ENCODE measurements at regions not wholly inside any gene's neighbourhood (a gene's known extent, or its start where the extent isn't known, plus 50 kb on each side); places are given as distances from the start of the nearest gene placed in this dataset.

GRCh38 chr11:91960770-91961169 lies 263.8 kb upstream of the FAT3 start:
- no peaks in the 10 kb centered on the region for H3K36me3 ChIP-seq
- no peak overlapping the region for H3K4me3 ChIP-seq
- H3K4me1 ChIP-seq (ENCODE audit: control insufficient read depth in 1 of 2, low read depth in 2 of 2), result no peaks in the 10 kb centered on the region
- ATAC-seq (ENCODE audit: insufficient number of reproducible peaks, low FRiP score, low read depth) (no peak), DNase-seq (ENCODE audit: low spot score) (no peak)
- no peak for TF ChIP-seq CTCF (IDR thresholded peaks at IDR 0.05)
- H3K27ac ChIP-seq, result no peak overlapping the region
- H3K27me3 ChIP-seq (replicated peaks; ENCODE audit: insufficient read depth), result no peaks in the 10 kb centered on the region
- peaks cover 11% of the 10 kb centered on the region for H3K9me3 ChIP-seq

- no peaks in the 10 kb centered on the region for H3K4me1 ChIP-seq (ENCODE audit: control insufficient read depth in 1 of 2, low read depth in 2 of 2)
- H3K27ac ChIP-seq, result no peak overlapping the region
- no peak for TF ChIP-seq CTCF (IDR thresholded peaks at IDR 0.05)
- H3K36me3 ChIP-seq, result no peaks in the 10 kb centered on the region
- no peaks in the 10 kb centered on the region for H3K27me3 ChIP-seq (replicated peaks; ENCODE audit: insufficient read depth)
- no peak for DNase-seq (ENCODE audit: low spot score)
- no peak for ATAC-seq (ENCODE audit: insufficient number of reproducible peaks, low FRiP score, low read depth)
- H3K9me3 ChIP-seq, result peaks cover 11% of the 10 kb centered on the region
- no peak overlapping the region for H3K4me3 ChIP-seq
These were observed 265.2 kb upstream of the FAT3 start for GRCh38 chr11:91959411-91959810.

- ATAC-seq (ENCODE audit: insufficient number of reproducible peaks, low FRiP score, low read depth) (no peak), DNase-seq (ENCODE audit: low spot score) (no peak)
- Histone ChIP-seq H3K36me3 (no peaks in the 10 kb centered on the region), H3K9me3 (peaks cover 11% of the 10 kb centered on the region), H3K4me3 (no peak overlapping the region), H3K27me3 (replicated peaks; ENCODE audit: insufficient read depth) (no peaks in the 10 kb centered on the region), H3K4me1 (ENCODE audit: control insufficient read depth in 1 of 2, low read depth in 2 of 2) (no peaks in the 10 kb centered on the region), H3K27ac (no peak overlapping the region)
- TF ChIP-seq CTCF (IDR thresholded peaks at IDR 0.05), result no peak
These were observed 267.9 kb upstream of the FAT3 start for GRCh38 chr11:91956711-91957110.

GRCh38 chr11:91955206-91955605 lies 269.4 kb upstream of the FAT3 start:
- no peak overlapping the region for H3K27ac ChIP-seq
- peaks cover 5% of the 10 kb centered on the region for H3K9me3 ChIP-seq
- no peak for TF ChIP-seq CTCF (IDR thresholded peaks at IDR 0.05)
- DNase-seq (ENCODE audit: low spot score) (no peak), ATAC-seq (ENCODE audit: insufficient number of reproducible peaks, low FRiP score, low read depth) (no peak)
- no peaks in the 10 kb centered on the region for H3K36me3 ChIP-seq
- no peak overlapping the region for H3K4me3 ChIP-seq
- no peaks in the 10 kb centered on the region for H3K27me3 ChIP-seq (replicated peaks; ENCODE audit: insufficient read depth)
- no peaks in the 10 kb centered on the region for H3K4me1 ChIP-seq (ENCODE audit: control insufficient read depth in 1 of 2, low read depth in 2 of 2)

- ATAC-seq (ENCODE audit: insufficient number of reproducible peaks, low FRiP score, low read depth) (no peak), DNase-seq (ENCODE audit: low spot score) (no peak)
- H3K4me3 ChIP-seq, result no peak overlapping the region
- no peaks in the 10 kb centered on the region for H3K27me3 ChIP-seq (replicated peaks; ENCODE audit: insufficient read depth)
- no peak for TF ChIP-seq CTCF (IDR thresholded peaks at IDR 0.05)
- H3K36me3 ChIP-seq, result no peaks in the 10 kb centered on the region
- peaks cover 3 to 15% of the 10 kb centered on the region in 2 donors for H3K4me1 ChIP-seq (ENCODE audit: control insufficient read depth in 1 of 2, low read depth in 2 of 2)
- no peaks in the 10 kb centered on the region for H3K9me3 ChIP-seq
- H3K27ac ChIP-seq, result no peak overlapping the region
These were observed 272.6 kb upstream of the FAT3 start for GRCh38 chr11:91952056-91952455.
